ENCODE measurements at regions not wholly inside any gene's neighbourhood (a gene's known extent, or its start where the extent isn't known, plus 50 kb on each side); places are given as distances from the start of the nearest gene placed in this dataset.

DNA sequence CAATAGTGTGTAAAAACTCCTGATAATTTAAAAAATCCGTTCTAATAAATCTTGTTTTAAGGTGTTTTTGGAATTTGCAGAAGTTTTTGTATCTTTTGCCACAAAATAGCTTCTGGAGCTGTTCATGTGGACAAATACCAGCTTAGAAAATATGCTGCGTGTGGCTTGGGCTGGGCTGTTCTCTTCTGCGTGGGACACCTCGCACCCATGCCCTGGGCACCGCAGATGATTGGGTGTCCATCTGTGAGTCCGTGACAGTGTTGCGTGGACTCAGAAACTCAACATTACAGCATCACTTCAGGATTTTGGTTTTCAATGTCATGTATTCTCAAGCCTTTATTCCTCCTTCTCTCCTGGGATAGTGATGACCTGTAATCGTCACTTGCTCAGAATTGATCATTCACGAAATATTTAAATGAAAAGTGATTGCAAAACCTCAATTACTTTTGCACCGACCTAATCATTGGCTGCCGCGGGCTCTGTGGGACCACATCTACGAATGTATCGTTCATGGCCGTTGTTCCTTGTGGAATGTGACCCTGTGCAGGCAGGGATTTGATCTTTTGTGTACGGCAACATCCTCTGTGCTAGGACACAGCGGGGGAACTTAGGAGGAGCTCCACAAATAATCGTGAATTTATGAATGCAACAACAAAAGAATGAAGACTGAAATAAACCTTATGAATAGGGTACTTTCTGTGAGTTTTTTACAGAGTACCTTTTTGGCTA lies 210.3 kb upstream of the FOXF1 start:
- Mint-ChIP-seq H3K9me3 (no peaks in the 10 kb centered on the region), H3K27me3 (ENCODE audit: low read depth, poor library complexity) (peaks cover 66% of the 10 kb centered on the region), H3K4me3 (peak overlapping the region; percentile 54), H3K4me1 (peaks cover 79% of the 10 kb centered on the region), H3K36me3 (ENCODE audit: low read depth) (no peaks in the 10 kb centered on the region), H3K27ac (no peak overlapping the region)
- TF ChIP-seq, protein P1, sequence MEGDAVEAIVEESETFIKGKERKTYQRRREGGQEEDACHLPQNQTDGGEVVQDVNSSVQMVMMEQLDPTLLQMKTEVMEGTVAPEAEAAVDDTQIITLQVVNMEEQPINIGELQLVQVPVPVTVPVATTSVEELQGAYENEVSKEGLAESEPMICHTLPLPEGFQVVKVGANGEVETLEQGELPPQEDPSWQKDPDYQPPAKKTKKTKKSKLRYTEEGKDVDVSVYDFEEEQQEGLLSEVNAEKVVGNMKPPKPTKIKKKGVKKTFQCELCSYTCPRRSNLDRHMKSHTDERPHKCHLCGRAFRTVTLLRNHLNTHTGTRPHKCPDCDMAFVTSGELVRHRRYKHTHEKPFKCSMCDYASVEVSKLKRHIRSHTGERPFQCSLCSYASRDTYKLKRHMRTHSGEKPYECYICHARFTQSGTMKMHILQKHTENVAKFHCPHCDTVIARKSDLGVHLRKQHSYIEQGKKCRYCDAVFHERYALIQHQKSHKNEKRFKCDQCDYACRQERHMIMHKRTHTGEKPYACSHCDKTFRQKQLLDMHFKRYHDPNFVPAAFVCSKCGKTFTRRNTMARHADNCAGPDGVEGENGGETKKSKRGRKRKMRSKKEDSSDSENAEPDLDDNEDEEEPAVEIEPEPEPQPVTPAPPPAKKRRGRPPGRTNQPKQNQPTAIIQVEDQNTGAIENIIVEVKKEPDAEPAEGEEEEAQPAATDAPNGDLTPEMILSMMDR (IDR thresholded peaks at IDR 0.05): no peak
- no peak for DNase-seq

- Mint-ChIP-seq H3K27me3 (ENCODE audit: low read depth, poor library complexity) (peaks cover 62% of the 10 kb centered on the region), H3K4me3 (peak overlapping the region; percentile 74), H3K4me1 (peaks cover 82% of the 10 kb centered on the region), H3K36me3 (ENCODE audit: low read depth) (no peaks in the 10 kb centered on the region), H3K9me3 (no peaks in the 10 kb centered on the region), H3K27ac (no peak overlapping the region)
- TF ChIP-seq, protein P1 (IDR thresholded peaks at IDR 0.05): no peak
- no peak for DNase-seq
Measured at GRCh38 chr16:86300746-86301481, 209.4 kb upstream of the FOXF1 start.

DNA sequence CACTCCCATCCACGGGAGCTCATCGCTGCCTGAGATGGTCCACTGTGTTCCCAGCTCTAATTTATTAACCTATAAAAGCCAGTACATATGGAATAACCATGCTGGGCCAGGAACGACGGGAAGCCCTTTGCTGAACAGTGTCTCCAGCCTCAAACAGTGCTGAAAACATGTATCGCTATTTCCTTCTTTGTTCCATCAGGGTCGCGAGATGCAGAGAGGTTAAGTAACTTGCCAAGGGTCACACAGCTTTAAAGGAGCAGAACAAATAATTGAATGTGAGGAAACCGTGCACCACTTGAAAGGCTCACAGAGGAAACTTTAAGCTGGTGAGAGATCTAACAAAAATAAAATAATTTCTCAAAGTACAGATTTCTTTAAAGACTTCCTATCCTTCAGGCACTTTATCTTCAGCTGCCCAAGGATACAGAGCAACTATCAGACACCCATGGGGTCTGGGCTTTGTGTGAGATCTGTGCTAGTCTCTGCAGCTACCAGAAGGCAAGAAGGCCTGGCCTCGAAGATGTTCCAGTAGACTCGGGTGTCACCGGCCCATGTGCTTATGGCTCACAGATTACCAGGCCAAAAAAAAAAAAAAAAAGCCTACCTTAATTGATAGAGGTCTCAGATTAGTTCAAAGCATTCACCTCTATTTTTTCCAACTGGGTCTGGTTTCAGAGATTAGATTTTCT lies 207.8 kb upstream of the FOXF1 start:
- Mint-ChIP-seq H3K27me3 (ENCODE audit: low read depth, poor library complexity) (peaks cover 61% of the 10 kb centered on the region), H3K4me3 (no peak overlapping the region), H3K4me1 (peaks cover 68% of the 10 kb centered on the region), H3K36me3 (ENCODE audit: low read depth) (no peaks in the 10 kb centered on the region), H3K9me3 (no peaks in the 10 kb centered on the region), H3K27ac (no peak overlapping the region)
- no peak for DNase-seq
- TF ChIP-seq, protein P1 (IDR thresholded peaks at IDR 0.05): no peak

- peak; percentile 61 for DNase-seq
- H3K4me3 Mint-ChIP-seq: no peak overlapping the region
Measured at GRCh38 chr16:86303787-86304678, 206.3 kb upstream of the FOXF1 start.

DNA sequence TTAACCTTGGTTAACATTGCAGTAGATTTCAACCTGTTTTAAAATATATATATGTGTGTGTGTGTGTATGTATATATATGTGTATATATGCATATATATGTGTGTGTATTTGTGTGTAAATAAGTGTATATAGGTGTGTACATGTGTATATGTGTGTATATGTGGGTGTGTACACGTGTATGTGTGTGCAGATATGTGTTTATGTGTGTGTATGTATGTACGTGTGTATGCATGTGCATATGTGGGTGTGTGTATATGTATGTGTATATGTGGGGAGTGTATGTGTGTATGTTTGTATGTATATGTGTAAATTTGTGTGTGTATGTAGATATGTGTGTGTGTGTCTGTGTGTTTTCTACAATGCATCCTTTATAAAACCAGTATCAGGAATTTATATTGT lies 205.5 kb upstream of the FOXF1 start:
- peaks cover 64% of the 10 kb centered on the region for H3K27me3 Mint-ChIP-seq (ENCODE audit: low read depth, poor library complexity)
- no peak for DNase-seq
- H3K36me3 Mint-ChIP-seq (ENCODE audit: low read depth): no peaks in the 10 kb centered on the region

More at GRCh38 chr16:86303787-86304678, 206.3 kb upstream of the FOXF1 start:
- H3K9me3 Mint-ChIP-seq: no peaks in the 10 kb centered on the region
- peaks cover 54% of the 10 kb centered on the region for H3K4me1 Mint-ChIP-seq
- no peaks in the 10 kb centered on the region for H3K36me3 Mint-ChIP-seq (ENCODE audit: low read depth)
- peak overlapping the region; percentile 48 for H3K27ac Mint-ChIP-seq
- peaks cover 61% of the 10 kb centered on the region for H3K27me3 Mint-ChIP-seq (ENCODE audit: low read depth, poor library complexity)
- TF ChIP-seq, protein P1 (IDR thresholded peaks at IDR 0.05): no peak

More for the DNA sequence above, 205.5 kb upstream of the FOXF1 start:
- no peak overlapping the region for H3K27ac Mint-ChIP-seq
- no peak overlapping the region for H3K4me3 Mint-ChIP-seq
- peaks cover 53% of the 10 kb centered on the region for H3K4me1 Mint-ChIP-seq
- H3K9me3 Mint-ChIP-seq: no peaks in the 10 kb centered on the region
- TF ChIP-seq, protein P1 (IDR thresholded peaks at IDR 0.05): no peak

Measured in nephron progenitor cell (in vitro differentiated cells).